ENCODE measurements at regions not wholly inside any gene's neighbourhood (a gene's known extent, or its start where the extent isn't known, plus 50 kb on each side); places are given as distances from the start of the nearest gene placed in this dataset.

DNA sequence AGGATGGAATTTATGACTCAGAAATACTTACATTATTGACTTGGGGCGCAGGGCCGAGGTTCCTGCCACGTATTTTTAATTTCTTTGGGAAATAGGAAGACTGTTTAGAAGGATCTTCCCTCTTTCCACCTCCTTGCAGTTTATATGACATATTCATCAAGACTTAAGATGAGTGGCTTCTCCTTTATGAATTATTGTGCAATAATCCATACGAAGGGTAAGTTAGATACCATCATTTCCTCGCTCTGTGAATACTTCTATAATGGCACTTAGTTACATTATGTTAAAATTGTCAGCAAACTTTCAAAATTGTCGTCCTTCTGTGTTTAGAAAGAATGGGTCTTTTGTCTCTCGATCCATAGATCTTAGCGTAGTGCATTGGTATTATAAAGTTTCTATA, 328.8 kb upstream of the UBE2E3 start:
- TF ChIP-seq CTCF (conservative IDR thresholded peaks at IDR 0.05; ENCODE audit: low read depth, low read length) (no peak), EZH2 (IDR thresholded peaks at IDR 0.05; ENCODE audit: low read length, unreplicated experiment) (no peak)
